NCI-H2029 (cell line): ENCODE measurements at regions not wholly inside any gene's neighbourhood (a gene's known extent, or its start where the extent isn't known, plus 50 kb on each side); places are given as distances from the start of the nearest gene placed in this dataset.

Source experiments
- DNase-seq: peaks from one replicate; lab custom pipeline; 2025; lab: John Stamatoyannopoulos, UW

GRCh38 chr15:66832664-66833063 is 130.6 kb downstream of the SMAD6 start:
- no peak for DNase-seq

DNA sequence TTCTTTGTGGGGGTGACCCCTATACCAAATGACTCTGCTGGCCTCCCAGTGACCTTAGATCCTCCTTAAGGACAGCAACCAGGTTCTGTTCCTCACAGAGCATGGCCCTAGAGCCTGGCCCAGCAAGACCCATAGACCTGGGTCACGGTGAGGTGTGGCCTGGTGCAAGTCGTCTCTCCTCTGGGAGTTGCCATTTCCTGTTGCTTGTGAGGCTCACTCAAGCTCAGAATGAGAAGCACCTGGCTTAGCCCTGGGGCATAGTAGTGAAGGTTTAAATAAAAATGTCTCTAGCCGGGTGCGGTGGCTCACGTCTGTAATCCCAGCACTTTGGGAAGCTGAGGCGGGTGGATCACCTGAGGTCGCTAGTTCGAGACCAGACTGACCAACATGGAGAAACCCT is 131.3 kb downstream of the SMAD6 start:
- no peak for DNase-seq

GRCh38 chr15:66833803-66834202 is 131.8 kb downstream of the SMAD6 start:
- no peak for DNase-seq

- no peak for DNase-seq
Observed at GRCh38 chr15:66834881-66835878, 133.1 kb downstream of the SMAD6 start.

DNA sequence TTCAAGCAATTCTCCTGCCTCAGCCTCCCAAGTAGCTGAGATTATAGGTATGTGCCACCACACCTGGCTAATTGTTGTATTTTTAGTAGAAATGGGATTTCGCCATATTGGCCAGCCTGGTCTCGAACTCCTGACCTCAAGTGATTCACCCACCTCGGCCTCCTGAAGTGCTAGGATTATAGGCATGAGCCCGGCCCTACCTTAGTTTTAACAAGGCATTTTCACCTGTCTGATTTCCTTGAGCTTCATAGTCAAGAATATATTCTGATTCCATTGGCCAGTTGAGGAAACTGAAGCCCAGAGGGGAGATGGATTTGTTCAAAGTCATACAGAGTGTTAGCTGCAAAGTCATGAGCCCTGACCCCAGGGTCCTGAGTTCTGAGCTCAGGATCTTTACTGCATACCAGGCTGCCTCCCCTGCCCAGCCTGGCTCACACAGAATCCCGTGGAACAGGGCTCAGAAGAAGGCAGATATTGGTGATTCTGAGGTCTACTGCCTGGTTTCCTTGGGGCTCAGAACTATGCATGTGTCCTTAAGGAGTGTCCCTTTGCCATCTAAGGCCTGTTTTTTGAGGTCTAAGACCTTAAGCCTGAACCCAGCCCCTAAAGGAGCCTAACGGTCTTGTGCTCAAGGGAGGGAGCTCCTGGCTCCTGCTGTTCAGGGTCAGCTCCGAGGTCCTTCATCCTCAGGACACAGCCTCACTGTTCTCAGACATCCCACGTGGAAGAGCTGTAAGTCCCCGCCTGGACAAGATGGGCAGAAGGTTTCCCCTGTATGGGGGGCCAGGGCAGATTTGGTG is 134.4 kb downstream of the SMAD6 start:
- DNase-seq, result no peak

- DNase-seq, result no peak
Observed at GRCh38 chr15:66838202-66838601, 136.2 kb downstream of the SMAD6 start.

DNA sequence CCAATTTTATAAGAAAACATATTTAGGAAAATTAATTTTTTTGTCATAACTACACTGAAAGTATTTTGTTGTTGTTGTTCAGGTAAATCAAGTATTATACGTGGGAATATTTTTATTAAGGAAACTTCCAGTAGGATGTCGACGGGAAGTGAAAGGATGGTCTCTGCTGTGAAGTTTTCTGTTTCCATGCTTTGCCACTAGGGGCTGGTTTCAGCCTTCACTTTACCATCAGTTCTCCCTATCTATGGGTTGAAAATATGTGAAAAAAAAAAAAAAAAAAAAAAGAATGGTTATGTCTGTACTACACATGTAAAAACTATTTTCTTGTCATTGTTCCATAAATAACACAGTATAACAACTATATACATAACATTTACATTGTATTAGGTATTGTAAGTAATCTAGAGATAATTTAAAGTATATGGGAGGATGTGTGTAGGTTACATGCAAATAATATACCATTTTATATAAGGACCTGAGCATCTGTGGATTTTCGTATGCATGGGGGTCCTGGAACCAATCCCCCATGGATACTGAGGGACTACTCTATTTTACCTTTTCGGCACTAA is 136.7 kb downstream of the SMAD6 start:
- DNase-seq, result no peak

- no peak for DNase-seq
Observed at GRCh38 chr15:66839506-66840112, 137.6 kb downstream of the SMAD6 start.

GRCh38 chr15:66840615-66841390 is 138.8 kb downstream of the SMAD6 start:
- no peak for DNase-seq

- no peak for DNase-seq
Observed at GRCh38 chr15:66841953-66842681, 140.1 kb downstream of the SMAD6 start.

DNA sequence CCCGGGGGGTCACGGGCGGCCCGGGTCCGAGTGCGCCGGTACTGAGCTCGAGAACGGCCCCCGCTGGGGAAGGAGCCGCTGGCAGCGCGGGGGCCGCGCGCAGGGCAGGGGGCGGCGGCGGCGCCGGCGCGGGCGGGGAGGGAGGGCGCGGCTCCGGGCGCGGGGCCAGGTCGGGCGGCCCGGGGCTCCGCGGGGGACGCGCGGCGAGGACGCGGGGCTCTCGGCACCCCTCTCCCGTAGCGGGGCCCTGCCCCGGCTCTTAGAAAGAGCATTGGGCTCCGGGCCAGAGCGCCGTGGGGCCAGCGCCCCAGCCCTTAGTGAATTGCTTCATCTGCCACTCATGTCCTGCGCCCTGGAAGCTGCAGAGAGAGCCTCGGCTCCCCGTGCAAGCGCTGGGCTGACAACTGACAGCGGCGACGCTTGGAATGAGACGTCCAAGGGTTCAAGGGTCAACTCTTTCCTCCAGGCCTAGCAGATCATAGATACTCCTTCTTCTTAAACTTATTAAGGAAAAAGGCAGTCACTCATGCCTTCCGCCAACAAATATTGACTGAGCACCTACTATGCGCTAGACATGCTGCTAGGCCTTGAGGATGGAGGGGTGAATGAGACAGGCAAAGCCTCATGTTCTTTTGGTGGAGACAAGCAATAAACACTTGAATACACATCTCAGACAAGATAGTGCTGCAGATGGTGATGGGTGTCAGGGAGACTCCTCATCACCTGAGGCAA is 140.8 kb downstream of the SMAD6 start:
- DNase-seq, result no peak

DNA sequence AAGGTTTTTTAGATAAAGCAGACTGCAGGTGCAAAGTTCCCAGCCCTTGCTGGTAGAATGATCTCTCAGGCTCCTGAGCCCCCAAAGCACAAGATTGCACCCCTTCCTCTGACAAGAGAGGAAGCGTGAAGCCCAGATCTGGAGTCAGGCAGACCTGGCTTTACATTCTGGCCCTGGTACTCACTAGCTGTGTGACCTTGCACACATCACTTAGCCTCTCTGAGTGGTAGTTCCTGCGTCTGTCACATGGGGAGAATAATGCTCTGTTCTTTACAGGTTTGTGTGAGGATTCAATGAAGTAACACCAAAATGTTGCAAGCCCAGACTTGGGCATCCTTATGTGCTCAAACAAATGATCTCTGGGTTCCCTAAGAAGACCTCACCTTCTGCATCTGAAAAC is 141.5 kb downstream of the SMAD6 start:
- no peak for DNase-seq

DNA sequence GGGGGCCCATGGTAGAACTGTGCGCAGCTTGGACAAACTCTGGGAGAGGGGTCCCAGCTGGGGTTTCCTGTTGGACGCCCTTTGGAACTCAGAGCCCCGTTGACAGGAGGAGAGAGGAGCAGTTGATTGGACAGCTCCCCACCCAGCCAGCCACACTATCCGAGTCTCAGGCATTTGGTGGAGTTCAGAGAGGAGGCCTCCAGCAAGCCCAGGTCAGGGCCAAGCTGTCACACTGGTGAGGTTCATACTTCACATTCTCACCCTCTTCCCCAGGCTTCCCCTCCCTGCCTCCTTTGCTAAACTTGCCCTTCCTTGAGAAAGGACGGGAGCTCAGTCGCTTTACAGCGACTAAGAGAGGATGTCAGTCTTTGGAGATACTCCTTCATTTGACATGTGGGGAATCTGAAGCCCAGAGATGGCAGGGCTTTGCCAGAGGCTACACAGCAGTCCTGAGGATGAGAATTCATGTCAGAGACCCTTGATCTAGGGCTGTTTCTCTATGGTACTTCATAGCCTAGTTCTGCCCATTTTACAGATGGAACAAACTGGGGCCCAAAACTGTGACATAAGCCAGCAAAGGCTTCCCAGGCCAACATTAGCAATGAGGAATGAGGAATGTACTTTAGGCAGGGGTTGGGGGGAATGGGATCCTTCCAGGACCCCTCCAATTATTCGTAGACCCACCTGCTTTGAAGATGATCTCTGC is 142.2 kb downstream of the SMAD6 start:
- no peak for DNase-seq

- no peak for DNase-seq
Observed at GRCh38 chr15:66844747-66845145, 142.7 kb downstream of the SMAD6 start.

DNA sequence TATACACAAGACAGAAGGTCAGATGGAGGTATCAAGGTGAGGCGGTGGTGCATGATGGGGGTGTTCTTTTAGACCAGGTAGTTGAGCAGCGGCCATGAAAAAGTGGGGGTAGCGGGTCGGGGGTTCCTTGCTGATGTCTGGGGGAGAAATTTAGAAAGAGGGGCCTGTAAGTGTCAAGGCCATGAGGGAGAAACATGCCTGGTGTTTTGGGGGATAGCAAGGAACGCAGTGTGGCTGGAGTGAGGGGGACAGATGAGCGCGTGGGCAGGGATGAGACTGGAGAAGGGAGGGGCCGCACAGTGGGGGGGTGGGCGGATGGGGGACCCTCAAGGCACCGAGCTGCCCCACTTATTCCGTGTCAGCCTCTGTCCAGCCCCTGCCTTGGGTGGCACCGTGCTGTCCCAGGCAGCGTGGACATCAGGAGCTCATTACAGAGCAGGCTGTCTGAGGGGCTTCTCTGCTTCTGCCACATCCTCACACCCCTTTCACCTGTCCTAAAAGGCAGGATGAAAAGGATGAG is 143.3 kb downstream of the SMAD6 start:
- no peak for DNase-seq

- DNase-seq, result no peak
Observed at GRCh38 chr15:66846031-66846430, 144.0 kb downstream of the SMAD6 start.

- DNase-seq, result no peak
Observed at GRCh38 chr15:66846811-66847210, 144.8 kb downstream of the SMAD6 start.

GRCh38 chr15:66847565-66847991 is 145.5 kb downstream of the SMAD6 start:
- DNase-seq, result no peak

DNA sequence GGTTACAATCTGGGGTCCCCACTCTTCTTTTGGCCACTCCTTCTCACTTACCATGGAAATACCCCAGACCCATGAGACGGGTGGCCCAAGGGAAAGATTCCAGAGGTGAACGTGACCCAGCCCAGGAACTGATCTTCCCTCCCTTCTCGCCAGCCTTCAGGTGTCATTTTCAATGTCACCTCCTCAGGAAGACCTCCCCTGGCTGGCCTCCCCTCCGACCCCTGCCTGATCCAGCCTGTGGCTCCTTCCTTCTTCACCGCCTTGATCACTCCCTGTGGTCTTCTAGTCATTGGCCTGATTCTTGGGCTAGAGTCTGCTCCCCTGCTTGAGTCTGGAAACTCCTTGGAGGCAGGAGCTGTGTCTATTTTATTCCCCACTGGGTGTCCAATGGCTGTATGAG is 146.1 kb downstream of the SMAD6 start:
- DNase-seq, result no peak
